Osteoblast (primary cell): ENCODE measurements at regions not wholly inside any gene's neighbourhood (a gene's known extent, or its start where the extent isn't known, plus 50 kb on each side); places are given as distances from the start of the nearest gene placed in this dataset.

Experiments used
- DNase-seq: peaks from one replicate; pipeline ENCODE4 v3.0.0; 2011; ENCODE audit warnings: low spot score, mixed read lengths; ENCODE audit not compliant: insufficient read length; ENCODE audit errors: missing footprints
- H2AFZ ChIP-seq: 2 replicates; pipeline ENCODE4 v1.6.0; 2011; ENCODE audit warnings: mild to moderate bottlenecking, low read length
- H3K27ac ChIP-seq: 2 replicates; pipeline ENCODE4 v1.5.1; 2011; ENCODE audit warnings: mild to moderate bottlenecking, low read depth, low read length, moderate library complexity
- H3K27me3 ChIP-seq: 2 replicates; pipeline ENCODE4 v1.6.0; 2012; ENCODE audit warnings: mild to moderate bottlenecking, control low read depth, inconsistent platforms, low read length, moderate library complexity; ENCODE audit not compliant: insufficient read depth
- H3K36me3 ChIP-seq: 2 replicates; pipeline ENCODE4 v1.5.1; 2011; ENCODE audit warnings: mild to moderate bottlenecking, low read length, control low read depth, moderate library complexity; ENCODE audit not compliant: insufficient read depth
- H3K4me1 ChIP-seq: 2 replicates; pipeline ENCODE4 v1.5.1; 2011; ENCODE audit warnings: mild to moderate bottlenecking, low read length, control low read depth, moderate library complexity; ENCODE audit not compliant: insufficient read depth
- H3K4me2 ChIP-seq: 2 replicates; pipeline ENCODE4 v1.6.0; 2011; ENCODE audit warnings: mild to moderate bottlenecking, low read length; ENCODE audit not compliant: insufficient read depth
- H3K4me3 ChIP-seq: fragments of 200-600 bp; sonication (generic); 3 replicates; pipeline ENCODE4 v1.5.1; 2012; ENCODE audit warnings: mild to moderate bottlenecking, low read length, inconsistent platforms; ENCODE audit not compliant: insufficient read depth
- H3K79me2 ChIP-seq: 2 replicates; pipeline ENCODE4 v1.6.0; 2012; ENCODE audit warnings: mild to moderate bottlenecking, low read length, control low read depth, inconsistent platforms; ENCODE audit not compliant: insufficient read depth
- H3K9me3 ChIP-seq: 2 replicates; pipeline ENCODE4 v1.5.1; 2011; ENCODE audit warnings: low read depth, low read length, control low read depth
- H4K20me1 ChIP-seq: 2 replicates; pipeline ENCODE4 v1.6.0; 2012; ENCODE audit warnings: mild to moderate bottlenecking, low read length, control low read depth; ENCODE audit not compliant: insufficient read depth
- CTCF ChIP-seq: IDR thresholded peaks from 2 replicates; pipeline ENCODE4 v1.5.1; 2011; ENCODE audit warnings: mild to moderate bottlenecking, low read depth, low read length, moderate library complexity; ENCODE audit errors: extremely low read depth

- H4K20me1 ChIP-seq = no peaks in the 10 kb centered on the region
- peaks cover 55% of the 10 kb centered on the region for H3K4me1 ChIP-seq
- no peak overlapping the region for H3K4me3 ChIP-seq
- H3K27me3 ChIP-seq = no peaks in the 10 kb centered on the region
- peak overlapping the region; percentile 21 for H2AFZ ChIP-seq
- H3K36me3 ChIP-seq = no peaks in the 10 kb centered on the region
- H3K4me2 ChIP-seq = no peak overlapping the region
- TF ChIP-seq CTCF = no peak
- DNase-seq = no peak
- no peaks in the 10 kb centered on the region for H3K9me3 ChIP-seq
- H3K79me2 ChIP-seq = no peaks in the 10 kb centered on the region
- peak overlapping the region; percentile 99 for H3K27ac ChIP-seq
Observed at GRCh38 chr3:107218864-107219269, 158.4 kb upstream of the CCDC54 start.

GRCh38 chr3:107220538-107220937 is 156.7 kb upstream of the CCDC54 start:
- H3K79me2 ChIP-seq = no peaks in the 10 kb centered on the region
- DNase-seq = no peak
- H3K27me3 ChIP-seq = no peaks in the 10 kb centered on the region
- no peaks in the 10 kb centered on the region for H3K9me3 ChIP-seq
- no peak overlapping the region for H3K4me2 ChIP-seq
- H3K27ac ChIP-seq = no peak overlapping the region
- peaks cover 55% of the 10 kb centered on the region for H3K4me1 ChIP-seq
- no peak for TF ChIP-seq CTCF
- H4K20me1 ChIP-seq = no peaks in the 10 kb centered on the region
- no peak overlapping the region for H2AFZ ChIP-seq
- no peak overlapping the region for H3K4me3 ChIP-seq
- no peaks in the 10 kb centered on the region for H3K36me3 ChIP-seq

- H3K4me1 ChIP-seq = peaks cover 48% of the 10 kb centered on the region
- H3K9me3 ChIP-seq = no peaks in the 10 kb centered on the region
- no peaks in the 10 kb centered on the region for H4K20me1 ChIP-seq
- TF ChIP-seq CTCF = no peak
- H3K4me3 ChIP-seq = no peak overlapping the region
- no peaks in the 10 kb centered on the region for H3K27me3 ChIP-seq
- no peaks in the 10 kb centered on the region for H3K36me3 ChIP-seq
- no peaks in the 10 kb centered on the region for H3K79me2 ChIP-seq
- H3K27ac ChIP-seq = peak overlapping the region; percentile 95
- no peak for DNase-seq
- no peak overlapping the region for H3K4me2 ChIP-seq
- H2AFZ ChIP-seq = no peak overlapping the region
Observed at GRCh38 chr3:107221856-107222255, 155.4 kb upstream of the CCDC54 start.

- peak overlapping the region; percentile 95 for H3K27ac ChIP-seq
- peak overlapping the region; percentile 33 for H3K4me2 ChIP-seq
- H2AFZ ChIP-seq = peak overlapping the region; percentile 17
- peaks cover 48% of the 10 kb centered on the region for H3K4me1 ChIP-seq
- H3K4me3 ChIP-seq = no peak overlapping the region
- H3K9me3 ChIP-seq = no peaks in the 10 kb centered on the region
- H4K20me1 ChIP-seq = no peaks in the 10 kb centered on the region
- H3K27me3 ChIP-seq = no peaks in the 10 kb centered on the region
- no peak for DNase-seq
- no peaks in the 10 kb centered on the region for H3K36me3 ChIP-seq
- no peaks in the 10 kb centered on the region for H3K79me2 ChIP-seq
- TF ChIP-seq CTCF = no peak
Observed at GRCh38 chr3:107222907-107223306, 154.3 kb upstream of the CCDC54 start.
